Panc1 (cell line): ENCODE measurements at regions not wholly inside any gene's neighbourhood (a gene's known extent, or its start where the extent isn't known, plus 50 kb on each side); places are given as distances from the start of the nearest gene placed in this dataset.

Experiments used
- ATAC-seq: fragments of 200-7000 bp; cut with Tn5 transposase; 2 replicates; pipeline ENCODE4 v1.9.1; 2020; ENCODE audit warnings: mild to moderate bottlenecking, moderate library complexity
- BruUV-seq: library from RNA; stranded (reverse); fragments of 400-500 nt; replicated peaks from 2 replicates; lab custom pipeline; 2021; lab: Mats Ljungman, UMichigan
- CTCF ChIA-PET: fragments of 300-600 bp; sonication (Branson Sonifier 250); formaldehyde crosslinking; loops from one replicate; lab custom pipeline; 2022; ENCODE audit warnings: antibody characterized with exemption; lab: Charles Lee
- POLR2A ChIA-PET: fragments of 300-600 bp; sonication (Branson Sonifier 250); formaldehyde crosslinking; loops from one replicate; lab custom pipeline; 2022; ENCODE audit warnings: antibody characterized with exemption; lab: Charles Lee
- DNase-seq: peaks from one replicate; pipeline ENCODE4 v3.0.0-alpha.2; 2010; ENCODE audit warnings: low read depth, low spot score
- H3K27ac ChIP-seq: 2 replicates; pipeline ENCODE4 v1.5.1; 2011; ENCODE audit warnings: mild to moderate bottlenecking, low read length, inconsistent platforms
- H3K27me3 ChIP-seq: fragments of 200-500 bp; sonication (Bioruptor generic); 2 replicates; pipeline ENCODE4 v1.6.0; 2014; ENCODE audit warnings: low read length, inconsistent platforms; ENCODE audit not compliant: control insufficient read depth, insufficient read depth
- H3K36me3 ChIP-seq: fragments of 200-500 bp; sonication (Bioruptor generic); 2 replicates; pipeline ENCODE4 v1.5.1; 2014; ENCODE audit warnings: inconsistent platforms, mild to moderate bottlenecking, low read length, moderate library complexity; ENCODE audit not compliant: control insufficient read depth, insufficient read depth
- H3K4me1 ChIP-seq: 2 replicates; pipeline ENCODE4 v1.5.1; 2011; ENCODE audit warnings: inconsistent platforms, mild to moderate bottlenecking, low read length, moderate library complexity; ENCODE audit not compliant: control insufficient read depth, insufficient read depth
- H3K4me3 ChIP-seq, 2 experiments: 2 replicates each; pipeline ENCODE4 v1.5.1; 2011 to 2012; ENCODE audit warnings: low read depth in 2 of 2, low read length in 2 of 2, mild to moderate bottlenecking in 2 of 2, inconsistent platforms in 1 of 2, moderate library complexity in 1 of 2
- H3K9me3 ChIP-seq: fragments of 200-500 bp; sonication (Bioruptor generic); 2 replicates; pipeline ENCODE4 v1.5.1; 2014; ENCODE audit warnings: low read depth, mild to moderate bottlenecking, inconsistent platforms, low read length, moderate library complexity; ENCODE audit not compliant: control insufficient read depth, insufficient read depth
- POLR2AphosphoS5 ChIP-seq: IDR thresholded peaks from 2 replicates; pipeline ENCODE4 v1.6.1; 2012; ENCODE audit warnings: mild to moderate bottlenecking, low read depth, low read length, moderate library complexity
- SIN3A ChIP-seq: IDR thresholded peaks from 2 replicates; pipeline ENCODE4 v1.6.1; 2012; ENCODE audit warnings: low read depth, mild to moderate bottlenecking, low read length, moderate library complexity, borderline replicate concordance; ENCODE audit not compliant: insufficient read depth
- TCF7L2 ChIP-seq: IDR thresholded peaks from 2 replicates; pipeline ENCODE4 v1.6.1; 2011; ENCODE audit warnings: mild to moderate bottlenecking, low read depth, low read length, inconsistent platforms
- in situ Hi-C: cut with HindIII; loops from 2 replicates; pipeline ENCODE4 v1.10.0; 2016; ENCODE audit warnings: low sequenced_read_pairs, low pct_unique_long_range_greater_than_20kb
- intact Hi-C: fragments of 100-400 bp; cut with micrococcal nuclease; formaldehyde crosslinking; loops from one replicate; pipeline ENCODE4 v1.10.0; 2022; ENCODE audit not compliant: unreplicated experiment
- TF ChIP-seq, protein P1 (sequence below), 2 experiments: IDR thresholded peaks; 2 replicates each; pipeline ENCODE4 v1.6.1; 2011 to 2012; ENCODE audit warnings: low read depth in 2 of 2, control low read depth in 1 of 2, low read length in 1 of 2, mild to moderate bottlenecking in 1 of 2, moderate library complexity in 1 of 2; ENCODE audit not compliant: insufficient read depth in 1 of 2
- TF ChIP-seq, protein P2 (sequence below): fragments of 450-650 bp; IDR thresholded peaks from 2 replicates; pipeline ENCODE4 v1.5.1; 2017; ENCODE audit warnings: mild to moderate bottlenecking

DNA sequence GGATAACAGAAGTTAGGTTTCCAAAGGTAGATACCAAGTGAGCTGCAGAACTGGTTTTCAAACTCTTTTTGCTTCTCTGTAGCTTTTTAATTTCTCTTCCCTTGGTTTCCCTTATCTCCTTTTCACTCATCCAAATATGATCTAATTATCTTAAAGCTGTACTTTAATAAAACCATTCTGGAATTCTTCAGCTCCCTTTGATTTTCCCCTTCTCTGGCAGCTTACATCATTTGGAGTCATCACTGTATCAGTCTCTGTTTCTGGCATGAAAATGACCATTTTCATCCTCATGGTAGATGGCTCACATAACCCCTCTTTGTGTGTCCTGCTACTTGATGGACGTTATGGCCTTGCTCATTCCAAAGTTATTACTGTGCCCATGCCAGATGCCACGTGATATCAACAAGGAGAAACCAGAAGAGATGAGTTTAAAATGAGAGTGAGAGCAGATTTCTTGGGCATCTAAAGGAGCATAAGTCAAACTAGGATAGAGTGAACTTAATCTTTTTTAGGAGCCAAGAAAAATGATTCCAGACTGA lies 620.2 kb downstream of the QKI start:
- H3K9me3 ChIP-seq: no peaks in the 10 kb centered on the region
- no peaks in the 10 kb centered on the region for H3K36me3 ChIP-seq
- H3K4me1 ChIP-seq: no peaks in the 10 kb centered on the region
- ChIA-PET POLR2A (no interaction called here), CTCF (no interaction called here)
- H3K27me3 ChIP-seq: no peaks in the 10 kb centered on the region
- DNase-seq (no peak), ATAC-seq (no peak)
- no peak overlapping the region for H3K27ac ChIP-seq
- no peak overlapping the region for H3K4me3 ChIP-seq
- in situ Hi-C loops: no loop called here
- BruUV-seq: no TSS peak
- intact Hi-C loops: no loop called here
- TF ChIP-seq SIN3A (no peak), TCF7L2 (no peak), POLR2AphosphoS5 (no peak)
- TF ChIP-seq, protein P1, sequence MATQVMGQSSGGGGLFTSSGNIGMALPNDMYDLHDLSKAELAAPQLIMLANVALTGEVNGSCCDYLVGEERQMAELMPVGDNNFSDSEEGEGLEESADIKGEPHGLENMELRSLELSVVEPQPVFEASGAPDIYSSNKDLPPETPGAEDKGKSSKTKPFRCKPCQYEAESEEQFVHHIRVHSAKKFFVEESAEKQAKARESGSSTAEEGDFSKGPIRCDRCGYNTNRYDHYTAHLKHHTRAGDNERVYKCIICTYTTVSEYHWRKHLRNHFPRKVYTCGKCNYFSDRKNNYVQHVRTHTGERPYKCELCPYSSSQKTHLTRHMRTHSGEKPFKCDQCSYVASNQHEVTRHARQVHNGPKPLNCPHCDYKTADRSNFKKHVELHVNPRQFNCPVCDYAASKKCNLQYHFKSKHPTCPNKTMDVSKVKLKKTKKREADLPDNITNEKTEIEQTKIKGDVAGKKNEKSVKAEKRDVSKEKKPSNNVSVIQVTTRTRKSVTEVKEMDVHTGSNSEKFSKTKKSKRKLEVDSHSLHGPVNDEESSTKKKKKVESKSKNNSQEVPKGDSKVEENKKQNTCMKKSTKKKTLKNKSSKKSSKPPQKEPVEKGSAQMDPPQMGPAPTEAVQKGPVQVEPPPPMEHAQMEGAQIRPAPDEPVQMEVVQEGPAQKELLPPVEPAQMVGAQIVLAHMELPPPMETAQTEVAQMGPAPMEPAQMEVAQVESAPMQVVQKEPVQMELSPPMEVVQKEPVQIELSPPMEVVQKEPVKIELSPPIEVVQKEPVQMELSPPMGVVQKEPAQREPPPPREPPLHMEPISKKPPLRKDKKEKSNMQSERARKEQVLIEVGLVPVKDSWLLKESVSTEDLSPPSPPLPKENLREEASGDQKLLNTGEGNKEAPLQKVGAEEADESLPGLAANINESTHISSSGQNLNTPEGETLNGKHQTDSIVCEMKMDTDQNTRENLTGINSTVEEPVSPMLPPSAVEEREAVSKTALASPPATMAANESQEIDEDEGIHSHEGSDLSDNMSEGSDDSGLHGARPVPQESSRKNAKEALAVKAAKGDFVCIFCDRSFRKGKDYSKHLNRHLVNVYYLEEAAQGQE (IDR thresholded peaks at IDR 0.05; ENCODE audit: insufficient read depth in 1 of 2, low read depth in 2 of 2, low read length in 1 of 2): no peak

DNA sequence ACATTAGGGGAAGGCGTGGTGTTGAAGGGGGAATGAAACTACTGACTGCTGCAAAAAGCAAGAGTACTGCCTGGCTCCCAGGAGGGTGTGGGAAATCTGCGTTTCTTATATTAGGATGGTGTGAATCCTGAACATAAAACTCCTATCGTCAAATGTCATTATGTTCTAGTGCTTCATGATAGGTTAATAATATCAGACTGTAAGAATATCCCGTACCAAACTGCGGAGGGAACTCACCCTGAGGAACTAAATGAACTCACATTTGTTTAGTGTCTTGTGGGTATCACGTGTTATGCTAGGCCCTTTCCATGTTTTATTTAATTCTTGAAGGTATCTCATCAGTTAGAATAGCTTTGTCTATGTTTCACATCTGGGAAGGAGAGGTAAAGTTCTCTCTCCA lies 610.7 kb downstream of the QKI start:
- Histone ChIP-seq H3K36me3 (no peaks in the 10 kb centered on the region), H3K27me3 (no peaks in the 10 kb centered on the region), H3K9me3 (no peaks in the 10 kb centered on the region), H3K4me3 (no peak overlapping the region), H3K4me1 (no peaks in the 10 kb centered on the region), H3K27ac (no peak overlapping the region)
- ChIA-PET CTCF (no interaction called here), POLR2A (no interaction called here)
- DNase-seq (no peak), ATAC-seq (no peak)
- BruUV-seq: no TSS peak
- intact Hi-C loops (no loop called here), in situ Hi-C loops (no loop called here)
- TF ChIP-seq POLR2AphosphoS5 (no peak), SIN3A (no peak), TCF7L2 (no peak)

DNA sequence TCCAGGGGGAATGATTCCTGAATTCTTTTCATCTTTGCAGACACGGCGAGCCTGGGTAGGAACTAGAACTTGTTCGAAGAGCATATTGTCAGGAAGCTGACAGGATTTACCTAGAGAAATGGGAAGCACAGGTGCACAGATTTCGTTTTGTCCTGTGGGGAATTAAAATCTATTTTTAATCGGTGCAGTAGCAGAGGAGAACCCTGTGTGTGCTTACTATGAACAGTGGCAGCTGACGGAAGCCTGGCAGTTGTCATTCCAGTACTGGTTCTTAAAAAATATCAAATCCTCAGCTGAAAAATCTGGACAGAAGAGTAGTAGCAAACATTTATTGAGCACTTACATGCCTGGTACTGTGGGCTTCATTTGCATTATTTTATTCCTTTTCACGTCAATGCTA lies 609.0 kb downstream of the QKI start:
- Histone ChIP-seq H3K4me3 (no peak overlapping the region), H3K27ac (no peak overlapping the region), H3K27me3 (no peaks in the 10 kb centered on the region), H3K4me1 (no peaks in the 10 kb centered on the region), H3K9me3 (no peaks in the 10 kb centered on the region), H3K36me3 (no peaks in the 10 kb centered on the region)
- in situ Hi-C loops: no loop called here
- TF ChIP-seq TCF7L2 (no peak), POLR2AphosphoS5 (no peak), SIN3A (no peak)
- TF ChIP-seq, protein P1 (IDR thresholded peaks at IDR 0.05; ENCODE audit: insufficient read depth in 1 of 2, low read depth in 2 of 2, low read length in 1 of 2): no peak
- TF ChIP-seq, protein P2, sequence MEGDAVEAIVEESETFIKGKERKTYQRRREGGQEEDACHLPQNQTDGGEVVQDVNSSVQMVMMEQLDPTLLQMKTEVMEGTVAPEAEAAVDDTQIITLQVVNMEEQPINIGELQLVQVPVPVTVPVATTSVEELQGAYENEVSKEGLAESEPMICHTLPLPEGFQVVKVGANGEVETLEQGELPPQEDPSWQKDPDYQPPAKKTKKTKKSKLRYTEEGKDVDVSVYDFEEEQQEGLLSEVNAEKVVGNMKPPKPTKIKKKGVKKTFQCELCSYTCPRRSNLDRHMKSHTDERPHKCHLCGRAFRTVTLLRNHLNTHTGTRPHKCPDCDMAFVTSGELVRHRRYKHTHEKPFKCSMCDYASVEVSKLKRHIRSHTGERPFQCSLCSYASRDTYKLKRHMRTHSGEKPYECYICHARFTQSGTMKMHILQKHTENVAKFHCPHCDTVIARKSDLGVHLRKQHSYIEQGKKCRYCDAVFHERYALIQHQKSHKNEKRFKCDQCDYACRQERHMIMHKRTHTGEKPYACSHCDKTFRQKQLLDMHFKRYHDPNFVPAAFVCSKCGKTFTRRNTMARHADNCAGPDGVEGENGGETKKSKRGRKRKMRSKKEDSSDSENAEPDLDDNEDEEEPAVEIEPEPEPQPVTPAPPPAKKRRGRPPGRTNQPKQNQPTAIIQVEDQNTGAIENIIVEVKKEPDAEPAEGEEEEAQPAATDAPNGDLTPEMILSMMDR: no peak
- intact Hi-C loops: no loop called here
- DNase-seq: no peak
- ChIA-PET CTCF (no interaction called here), POLR2A (no interaction called here)
- BruUV-seq: no TSS peak
- no peak for ATAC-seq
